ENCODE measurements at regions not wholly inside any gene's neighbourhood (a gene's known extent, or its start where the extent isn't known, plus 50 kb on each side); places are given as distances from the start of the nearest gene placed in this dataset.
"Not testable (repeated sequence)": the region's sequence is repeated elsewhere in the genome, so short reads cannot be mapped to it uniquely, and the experiment has no call there.

DNA sequence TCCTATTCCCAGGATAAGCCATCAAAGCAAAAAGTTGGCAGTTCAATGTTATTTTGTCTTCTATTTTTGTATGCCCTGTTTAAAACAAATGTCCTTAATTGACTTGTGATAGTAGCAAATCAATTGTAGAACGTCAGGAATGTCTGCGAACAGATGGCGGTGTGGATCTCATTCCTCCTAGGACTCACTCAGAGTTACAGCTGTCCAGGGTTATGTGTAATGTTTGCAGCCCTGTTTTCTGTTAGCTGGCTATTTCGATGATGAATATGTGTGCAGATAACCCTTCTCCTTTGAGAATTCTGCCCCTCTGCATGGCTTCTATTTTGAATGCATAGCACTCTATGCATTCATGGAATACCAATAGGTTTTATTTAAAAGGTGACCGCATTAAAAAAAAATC lies 1248.0 kb upstream of the CNTN5 start:
- no peaks in the 10 kb centered on the region for H3K4me1 ChIP-seq
- CTCF ChIA-PET: no interaction called here
- no peak overlapping the region for H3K4me3 ChIP-seq
- no peak overlapping the region for H3K27ac ChIP-seq
- no peak for FAIRE-seq
- no peak for ATAC-seq
- H3K9me3 ChIP-seq: no peaks in the 10 kb centered on the region
- no peak for DNase-seq (ENCODE audit: low read depth in 1 of 2, low spot score in 1 of 2)
- POLR2A ChIA-PET: no interaction called here
- H3K4me2 ChIP-seq: no peak overlapping the region
- 52% methylated on average over 5 of the region's 5 CpGs for WGBS (ENCODE audit: missing lambda C conversion rate)
- TF ChIP-seq POLR2AphosphoS2 (conservative IDR thresholded peaks at IDR 0.05; ENCODE audit: low read length) (no peak), CBX8 (IDR thresholded peaks at IDR 0.05) (no peak), HOXB5 (CRISPR knock-in tag; IDR thresholded peaks at IDR 0.05) (no peak), EP300 (IDR thresholded peaks at IDR 0.05) (no peak), GATA3 (IDR thresholded peaks at IDR 0.05; ENCODE audit: borderline replicate concordance) (no peak), SMC3 (IDR thresholded peaks at IDR 0.05) (no peak), CHD4 (IDR thresholded peaks at IDR 0.05; ENCODE audit: borderline replicate concordance) (no peak), HEYL (CRISPR knock-in tag; IDR thresholded peaks at IDR 0.05) (no peak), MAZ (IDR thresholded peaks at IDR 0.05; ENCODE audit: borderline replicate concordance, low read depth, low read length) (no peak), FOSL2 (IDR thresholded peaks at IDR 0.05) (no peak), FOSL2 (CRISPR knock-in tag; IDR thresholded peaks at IDR 0.05) (no peak), CHD2 (IDR thresholded peaks at IDR 0.05; ENCODE audit: low read length, partially characterized antibody) (no peak), RAD21 (conservative IDR thresholded peaks at IDR 0.05 in 1 of 2, IDR thresholded peaks at IDR 0.05 in 1 of 2) (no peak), BHLHE40 (IDR thresholded peaks at IDR 0.05; ENCODE audit: low read depth, low read length) (no peak), HOXB13 (CRISPR knock-in tag; IDR thresholded peaks at IDR 0.05; ENCODE audit: low read depth) (no peak)
- TF ChIP-seq, protein P1, sequence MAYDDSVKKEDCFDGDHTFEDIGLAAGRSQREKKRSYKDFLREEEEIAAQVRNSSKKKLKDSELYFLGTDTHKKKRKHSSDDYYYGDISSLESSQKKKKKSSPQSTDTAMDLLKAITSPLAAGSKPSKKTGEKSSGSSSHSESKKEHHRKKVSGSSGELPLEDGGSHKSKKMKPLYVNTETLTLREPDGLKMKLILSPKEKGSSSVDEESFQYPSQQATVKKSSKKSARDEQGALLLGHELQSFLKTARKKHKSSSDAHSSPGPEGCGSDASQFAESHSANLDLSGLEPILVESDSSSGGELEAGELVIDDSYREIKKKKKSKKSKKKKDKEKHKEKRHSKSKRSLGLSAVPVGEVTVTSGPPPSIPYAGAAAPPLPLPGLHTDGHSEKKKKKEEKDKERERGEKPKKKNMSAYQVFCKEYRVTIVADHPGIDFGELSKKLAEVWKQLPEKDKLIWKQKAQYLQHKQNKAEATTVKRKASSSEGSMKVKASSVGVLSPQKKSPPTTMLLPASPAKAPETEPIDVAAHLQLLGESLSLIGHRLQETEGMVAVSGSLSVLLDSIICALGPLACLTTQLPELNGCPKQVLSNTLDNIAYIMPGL (CRISPR knock-in tag; IDR thresholded peaks at IDR 0.05; ENCODE audit: borderline replicate concordance): no peak
- TF ChIP-seq, protein P2, sequence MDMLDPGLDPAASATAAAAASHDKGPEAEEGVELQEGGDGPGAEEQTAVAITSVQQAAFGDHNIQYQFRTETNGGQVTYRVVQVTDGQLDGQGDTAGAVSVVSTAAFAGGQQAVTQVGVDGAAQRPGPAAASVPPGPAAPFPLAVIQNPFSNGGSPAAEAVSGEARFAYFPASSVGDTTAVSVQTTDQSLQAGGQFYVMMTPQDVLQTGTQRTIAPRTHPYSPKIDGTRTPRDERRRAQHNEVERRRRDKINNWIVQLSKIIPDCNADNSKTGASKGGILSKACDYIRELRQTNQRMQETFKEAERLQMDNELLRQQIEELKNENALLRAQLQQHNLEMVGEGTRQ (IDR thresholded peaks at IDR 0.05): no peak
- TF ChIP-seq, protein P3, sequence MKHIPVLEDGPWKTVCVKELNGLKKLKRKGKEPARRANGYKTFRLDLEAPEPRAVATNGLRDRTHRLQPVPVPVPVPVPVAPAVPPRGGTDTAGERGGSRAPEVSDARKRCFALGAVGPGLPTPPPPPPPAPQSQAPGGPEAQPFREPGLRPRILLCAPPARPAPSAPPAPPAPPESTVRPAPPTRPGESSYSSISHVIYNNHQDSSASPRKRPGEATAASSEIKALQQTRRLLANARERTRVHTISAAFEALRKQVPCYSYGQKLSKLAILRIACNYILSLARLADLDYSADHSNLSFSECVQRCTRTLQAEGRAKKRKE (CRISPR knock-in tag; IDR thresholded peaks at IDR 0.05; ENCODE audit: low read depth): no peak
- TF ChIP-seq, protein P4, sequence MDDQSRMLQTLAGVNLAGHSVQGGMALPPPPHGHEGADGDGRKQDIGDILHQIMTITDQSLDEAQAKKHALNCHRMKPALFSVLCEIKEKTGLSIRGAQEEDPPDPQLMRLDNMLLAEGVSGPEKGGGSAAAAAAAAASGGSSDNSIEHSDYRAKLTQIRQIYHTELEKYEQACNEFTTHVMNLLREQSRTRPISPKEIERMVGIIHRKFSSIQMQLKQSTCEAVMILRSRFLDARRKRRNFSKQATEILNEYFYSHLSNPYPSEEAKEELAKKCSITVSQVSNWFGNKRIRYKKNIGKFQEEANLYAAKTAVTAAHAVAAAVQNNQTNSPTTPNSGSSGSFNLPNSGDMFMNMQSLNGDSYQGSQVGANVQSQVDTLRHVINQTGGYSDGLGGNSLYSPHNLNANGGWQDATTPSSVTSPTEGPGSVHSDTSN (IDR thresholded peaks at IDR 0.05): no peak

DNA sequence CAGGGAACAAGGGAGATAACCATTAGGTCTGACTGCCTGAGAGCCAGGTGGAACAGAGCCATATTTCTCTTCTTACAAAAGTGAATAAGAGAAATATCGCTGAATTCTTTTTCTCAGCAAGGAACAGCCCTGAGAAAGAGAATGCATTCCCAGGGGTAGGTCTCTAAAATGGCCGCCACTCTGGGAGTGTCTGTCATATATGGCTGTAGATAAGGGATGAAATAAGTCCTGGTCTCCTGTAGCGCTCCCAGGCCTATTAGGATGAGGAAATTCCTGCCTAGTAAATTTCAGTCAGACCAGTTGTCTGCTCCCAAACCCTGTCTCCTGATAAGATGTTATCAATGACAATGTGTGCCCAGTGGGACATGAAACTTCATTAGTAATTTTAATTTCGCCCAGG lies 1236.4 kb upstream of the CNTN5 start:
- H3K27ac ChIP-seq; H3K4me2 ChIP-seq; H3K4me3 ChIP-seq; H3K9me3 ChIP-seq; CTCF ChIA-PET; DNase-seq (ENCODE audit: low read depth in 1 of 2, low spot score in 1 of 2); H3K4me1 ChIP-seq; FAIRE-seq; ATAC-seq; POLR2A ChIA-PET: not testable (repeated sequence)
- WGBS (ENCODE audit: missing lambda C conversion rate): 15% methylated on average over 4 of the region's 4 CpGs

DNA sequence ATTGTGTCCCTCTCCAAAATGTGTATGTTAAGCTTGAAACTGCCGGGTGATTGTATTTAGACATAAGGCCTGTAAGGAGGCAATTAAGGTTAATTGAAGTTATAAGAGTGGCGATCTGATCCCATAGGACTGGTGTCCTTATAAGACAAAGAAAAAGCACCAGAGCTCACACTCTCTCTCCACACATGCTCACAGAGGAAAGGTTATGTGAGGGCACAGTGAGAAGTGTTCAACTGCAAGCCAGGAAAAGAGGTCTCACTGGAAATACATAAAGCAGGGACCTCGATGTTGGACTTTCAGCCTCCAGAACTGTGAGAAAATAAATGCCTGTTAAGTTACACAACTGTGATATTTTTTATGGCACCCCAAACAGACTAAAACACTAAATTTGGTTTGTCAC lies 1233.8 kb upstream of the CNTN5 start:
- Histone ChIP-seq H3K9me3 (no peaks in the 10 kb centered on the region), H3K4me2 (no peak overlapping the region), H3K4me3 (no peak overlapping the region), H3K4me1 (no peaks in the 10 kb centered on the region), H3K27ac (no peak overlapping the region)
- ChIA-PET CTCF (no interaction called here), POLR2A (no interaction called here)
- WGBS (ENCODE audit: missing lambda C conversion rate): 47% methylated on average over 3 of the region's 3 CpGs
- no peak for DNase-seq (ENCODE audit: low read depth in 1 of 2, low spot score in 1 of 2)
- no peak for ATAC-seq
- no peak for FAIRE-seq
- no peak for TF ChIP-seq RCOR1 (IDR thresholded peaks at IDR 0.05; ENCODE audit: low read depth, low read length)
- TF ChIP-seq FOXS1 (CRISPR knock-in tag; IDR thresholded peaks at IDR 0.05): no peak
- no peak for TF ChIP-seq TFCP2L1 (CRISPR knock-in tag; IDR thresholded peaks at IDR 0.05)
- TF ChIP-seq HOXA7 (CRISPR knock-in tag; IDR thresholded peaks at IDR 0.05): no peak
- no peak for TF ChIP-seq RARB (CRISPR knock-in tag; IDR thresholded peaks at IDR 0.05)
- no peak for TF ChIP-seq TP53 (CRISPR knock-in tag; IDR thresholded peaks at IDR 0.05)
- TF ChIP-seq CHD2 (IDR thresholded peaks at IDR 0.05; ENCODE audit: low read length, partially characterized antibody): no peak
- no peak for TF ChIP-seq EHF (CRISPR knock-in tag; IDR thresholded peaks at IDR 0.05)
- TF ChIP-seq NFE2L2 (conservative IDR thresholded peaks at IDR 0.05; ENCODE audit: low read length): no peak
- TF ChIP-seq, protein P5, sequence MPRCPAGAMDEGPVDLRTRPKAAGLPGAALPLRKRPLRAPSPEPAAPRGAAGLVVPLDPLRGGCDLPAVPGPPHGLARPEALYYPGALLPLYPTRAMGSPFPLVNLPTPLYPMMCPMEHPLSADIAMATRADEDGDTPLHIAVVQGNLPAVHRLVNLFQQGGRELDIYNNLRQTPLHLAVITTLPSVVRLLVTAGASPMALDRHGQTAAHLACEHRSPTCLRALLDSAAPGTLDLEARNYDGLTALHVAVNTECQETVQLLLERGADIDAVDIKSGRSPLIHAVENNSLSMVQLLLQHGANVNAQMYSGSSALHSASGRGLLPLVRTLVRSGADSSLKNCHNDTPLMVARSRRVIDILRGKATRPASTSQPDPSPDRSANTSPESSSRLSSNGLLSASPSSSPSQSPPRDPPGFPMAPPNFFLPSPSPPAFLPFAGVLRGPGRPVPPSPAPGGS (IDR thresholded peaks at IDR 0.05): no peak
- TF ChIP-seq KDM5A (IDR thresholded peaks at IDR 0.05): no peak
- TF ChIP-seq, protein P6, sequence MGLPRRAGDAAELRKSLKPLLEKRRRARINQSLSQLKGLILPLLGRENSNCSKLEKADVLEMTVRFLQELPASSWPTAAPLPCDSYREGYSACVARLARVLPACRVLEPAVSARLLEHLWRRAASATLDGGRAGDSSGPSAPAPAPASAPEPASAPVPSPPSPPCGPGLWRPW (IDR thresholded peaks at IDR 0.05): no peak
- TF ChIP-seq NR3C1 (IDR thresholded peaks at IDR 0.05): no peak

Data from A549 (cell line).